NCI-H526 treated with DMSO at 0.1 percent for 48 hours (cell line): ENCODE measurements at regions not wholly inside any gene's neighbourhood (a gene's known extent, or its start where the extent isn't known, plus 50 kb on each side); places are given as distances from the start of the nearest gene placed in this dataset.

ENCODE experiments used
- DNase-seq: peaks from one replicate; lab custom pipeline; 2025; lab: John Stamatoyannopoulos, UW

- DNase-seq, result no peak
These were observed 178.2 kb downstream of the GBA3 start for GRCh38 chr4:22870847-22871449.

- DNase-seq, result no peak
These were observed 176.5 kb downstream of the GBA3 start for GRCh38 chr4:22869235-22869634.
